IPS DF 4.7 (cell line): ENCODE measurements at regions not wholly inside any gene's neighbourhood (a gene's known extent, or its start where the extent isn't known, plus 50 kb on each side); places are given as distances from the start of the nearest gene placed in this dataset.
A peak's percentile ranks its signal among the peaks of the same experiment; 100 is the strongest.
"Not testable (repeated sequence)": the region's sequence is repeated elsewhere in the genome, so short reads cannot be mapped to it uniquely, and the experiment has no call there.

Experiments used
- DNase-seq: peaks from one replicate; pipeline ENCODE4 v3.0.0-alpha.2; 2013; ENCODE audit warnings: low spot score; ENCODE audit errors: extremely low read depth

- not testable (repeated sequence) for DNase-seq
These were observed 463.5 kb downstream of the CSNK1G3 start for GRCh38 chr5:123975521-123975920.

GRCh38 chr5:123966781-123967180 is 454.8 kb downstream of the CSNK1G3 start:
- no peak for DNase-seq

GRCh38 chr5:123965626-123966025 is 453.6 kb downstream of the CSNK1G3 start:
- DNase-seq = no peak

GRCh38 chr5:123964884-123965283 is 452.9 kb downstream of the CSNK1G3 start:
- no peak for DNase-seq

- DNase-seq = no peak
These were observed 448.5 kb downstream of the CSNK1G3 start for GRCh38 chr5:123960526-123960925.

- no peak for DNase-seq
These were observed 439.6 kb downstream of the CSNK1G3 start for GRCh38 chr5:123951582-123951977.

- no peak for DNase-seq
These were observed 439.0 kb downstream of the CSNK1G3 start for GRCh38 chr5:123950701-123951581.

GRCh38 chr5:123949807-123950340 is 437.9 kb downstream of the CSNK1G3 start:
- no peak for DNase-seq

- no peak for DNase-seq
These were observed 437.2 kb downstream of the CSNK1G3 start for GRCh38 chr5:123949043-123949804.

GRCh38 chr5:123947797-123948196 is 435.8 kb downstream of the CSNK1G3 start:
- DNase-seq = no peak

- DNase-seq = no peak
These were observed 433.6 kb downstream of the CSNK1G3 start for GRCh38 chr5:123945548-123945947.

- DNase-seq = no peak
These were observed 431.2 kb downstream of the CSNK1G3 start for GRCh38 chr5:123943151-123943550.

- DNase-seq = no peak
These were observed 428.4 kb downstream of the CSNK1G3 start for GRCh38 chr5:123940416-123940815.

GRCh38 chr5:123937230-123937629 is 425.3 kb downstream of the CSNK1G3 start:
- peak; percentile 66 for DNase-seq

- DNase-seq = no peak
These were observed 424.6 kb downstream of the CSNK1G3 start for GRCh38 chr5:123936548-123936947.

- not testable (repeated sequence) for DNase-seq
These were observed 421.8 kb downstream of the CSNK1G3 start for GRCh38 chr5:123933812-123934211.

- no peak for DNase-seq
These were observed 417.1 kb downstream of the CSNK1G3 start for GRCh38 chr5:123929055-123929474.

GRCh38 chr5:123928401-123928800 is 416.4 kb downstream of the CSNK1G3 start:
- DNase-seq = no peak

GRCh38 chr5:123921193-123921592 is 409.2 kb downstream of the CSNK1G3 start:
- no peak for DNase-seq

GRCh38 chr5:123916345-123917121 is 404.6 kb downstream of the CSNK1G3 start:
- DNase-seq = no peak

GRCh38 chr5:123914333-123914732 is 402.4 kb downstream of the CSNK1G3 start:
- no peak for DNase-seq
